GM18502 (cell line): ENCODE measurements at regions not wholly inside any gene's neighbourhood (a gene's known extent, or its start where the extent isn't known, plus 50 kb on each side); places are given as distances from the start of the nearest gene placed in this dataset.

ENCODE experiments used
- ATAC-seq: cut with Tn5 transposase; IDR thresholded peaks from one replicate; pipeline ENCODE4 v1.9.1; 2021; ENCODE audit warnings: mild to moderate bottlenecking; ENCODE audit not compliant: unreplicated experiment, poor library complexity

GRCh38 chr10:90530521-90530920, 327.3 kb downstream of the HTR7 start:
- no peak for ATAC-seq

- ATAC-seq: no peak
Measured at GRCh38 chr10:90557385-90557784, 300.5 kb downstream of the HTR7 start.

GRCh38 chr10:90560331-90560730, 297.5 kb downstream of the HTR7 start:
- ATAC-seq: no peak

- no peak for ATAC-seq
Measured at GRCh38 chr10:90561666-90562065, 296.2 kb downstream of the HTR7 start.

- no peak for ATAC-seq
Measured at GRCh38 chr10:90571481-90572258, 286.2 kb downstream of the HTR7 start.

- ATAC-seq: no peak
Measured at GRCh38 chr10:90575125-90575524, 282.7 kb downstream of the HTR7 start.

- no peak for ATAC-seq
Measured at GRCh38 chr10:90577569-90577968, 280.3 kb downstream of the HTR7 start.

- ATAC-seq: no peak
Measured at GRCh38 chr10:90579602-90580242, 278.1 kb downstream of the HTR7 start.

GRCh38 chr10:90583416-90583815, 274.4 kb downstream of the HTR7 start:
- no peak for ATAC-seq

GRCh38 chr10:90587081-90587491, 270.8 kb downstream of the HTR7 start:
- no peak for ATAC-seq

GRCh38 chr10:90587561-90587960, 270.3 kb downstream of the HTR7 start:
- ATAC-seq: no peak

- no peak for ATAC-seq
Measured at GRCh38 chr10:90588222-90588621, 269.6 kb downstream of the HTR7 start.

GRCh38 chr10:90589825-90590224, 268.0 kb downstream of the HTR7 start:
- ATAC-seq: no peak

- ATAC-seq: no peak
Measured at GRCh38 chr10:90591629-90592028, 266.2 kb downstream of the HTR7 start.

- no peak for ATAC-seq
Measured at GRCh38 chr10:90592638-90593302, 265.1 kb downstream of the HTR7 start.

GRCh38 chr10:90598513-90598912, 259.3 kb downstream of the HTR7 start:
- ATAC-seq: no peak

GRCh38 chr10:90602862-90603610, 254.8 kb downstream of the HTR7 start:
- ATAC-seq: no peak

- no peak for ATAC-seq
Measured at GRCh38 chr10:90604636-90605035, 253.2 kb downstream of the HTR7 start.

- ATAC-seq: no peak
Measured at GRCh38 chr10:90605506-90605905, 252.3 kb downstream of the HTR7 start.

GRCh38 chr10:90612276-90612675, 245.6 kb downstream of the HTR7 start:
- no peak for ATAC-seq

GRCh38 chr10:90614631-90615030, 243.2 kb downstream of the HTR7 start:
- ATAC-seq: no peak
